Esophagus squamous epithelium (tissue), 4 donors: ENCODE measurements at regions not wholly inside any gene's neighbourhood (a gene's known extent, or its start where the extent isn't known, plus 50 kb on each side); places are given as distances from the start of the nearest gene placed in this dataset.

Experiments
- POLR2A ChIP-seq, 4 donors: fragments of 450-650 bp; IDR thresholded peaks; one replicate each; pipeline ENCODE4 v1.6.1; 2017; ENCODE audit warnings: antibody characterized with exemption in 4 of 4, mild to moderate bottlenecking in 4 of 4, moderate library complexity in 3 of 4
- TF ChIP-seq, protein P1 (sequence below), 6 experiments: fragments of 450-650 bp in 4 of 6; fragments of 200-600 bp in 2 of 6; sonication (generic) in 2 of 6; IDR thresholded peaks; one replicate each; pipeline ENCODE4 v1.5.1; 2016 to 2019; ENCODE audit warnings: antibody characterized with exemption in 6 of 6, mild to moderate bottlenecking in 4 of 6, moderate library complexity in 4 of 6

DNA sequence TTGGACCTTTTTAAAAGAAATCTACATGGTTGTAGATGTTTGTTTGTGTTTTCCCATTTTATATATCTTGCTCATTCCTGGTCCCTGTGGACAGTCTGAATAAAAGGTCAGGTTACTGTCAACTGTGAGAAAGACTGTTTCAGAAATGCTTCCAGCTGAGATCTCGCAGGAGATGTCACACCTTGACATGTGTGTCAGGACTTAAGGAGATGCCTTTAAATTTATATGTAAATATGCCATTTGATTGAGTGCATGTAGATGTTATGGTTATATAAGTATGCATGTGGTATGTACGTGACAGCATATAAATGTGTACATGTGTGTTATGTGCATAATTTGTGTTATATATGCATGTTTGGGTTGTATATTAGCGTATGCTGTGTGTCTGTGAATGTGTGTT, 2172.3 kb upstream of the CELF4 start:
- TF ChIP-seq, protein P1, sequence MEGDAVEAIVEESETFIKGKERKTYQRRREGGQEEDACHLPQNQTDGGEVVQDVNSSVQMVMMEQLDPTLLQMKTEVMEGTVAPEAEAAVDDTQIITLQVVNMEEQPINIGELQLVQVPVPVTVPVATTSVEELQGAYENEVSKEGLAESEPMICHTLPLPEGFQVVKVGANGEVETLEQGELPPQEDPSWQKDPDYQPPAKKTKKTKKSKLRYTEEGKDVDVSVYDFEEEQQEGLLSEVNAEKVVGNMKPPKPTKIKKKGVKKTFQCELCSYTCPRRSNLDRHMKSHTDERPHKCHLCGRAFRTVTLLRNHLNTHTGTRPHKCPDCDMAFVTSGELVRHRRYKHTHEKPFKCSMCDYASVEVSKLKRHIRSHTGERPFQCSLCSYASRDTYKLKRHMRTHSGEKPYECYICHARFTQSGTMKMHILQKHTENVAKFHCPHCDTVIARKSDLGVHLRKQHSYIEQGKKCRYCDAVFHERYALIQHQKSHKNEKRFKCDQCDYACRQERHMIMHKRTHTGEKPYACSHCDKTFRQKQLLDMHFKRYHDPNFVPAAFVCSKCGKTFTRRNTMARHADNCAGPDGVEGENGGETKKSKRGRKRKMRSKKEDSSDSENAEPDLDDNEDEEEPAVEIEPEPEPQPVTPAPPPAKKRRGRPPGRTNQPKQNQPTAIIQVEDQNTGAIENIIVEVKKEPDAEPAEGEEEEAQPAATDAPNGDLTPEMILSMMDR (IDR thresholded peaks at IDR 0.05), result no peak
- no peak for TF ChIP-seq POLR2A (IDR thresholded peaks at IDR 0.05)
